ENCODE measurements at regions not wholly inside any gene's neighbourhood (a gene's known extent, or its start where the extent isn't known, plus 50 kb on each side); places are given as distances from the start of the nearest gene placed in this dataset.
"Not testable (repeated sequence)": the region's sequence is repeated elsewhere in the genome, so short reads cannot be mapped to it uniquely, and the experiment has no call there.

GRCh38 chr4:31499216-31499615 is 779.0 kb downstream of the PCDH7 start:
- not testable (repeated sequence) for H3K4me3 ChIP-seq (ENCODE audit: low read depth in 1 of 2, low read length in 2 of 2); H3K27ac ChIP-seq (ENCODE audit: low read depth in 2 of 2, low read length in 1 of 2); H3K36me3 ChIP-seq (ENCODE audit: control insufficient read depth in 2 of 2, insufficient read depth in 2 of 2, low read length in 1 of 2); H3K9me3 ChIP-seq (ENCODE audit: control insufficient read depth in 2 of 2, insufficient read depth in 1 of 2, low read depth in 1 of 2, low read length in 1 of 2); H3K4me1 ChIP-seq (ENCODE audit: control insufficient read depth in 2 of 2, insufficient read depth in 2 of 2, low read length in 1 of 2); H3K27me3 ChIP-seq (ENCODE audit: control insufficient read depth in 1 of 2, insufficient read depth in 2 of 2, low read length in 2 of 2)
- 79 to 83% methylated on average over 3 of the region's 3 CpGs for WGBS, 2 donors

- H3K9me3 ChIP-seq (ENCODE audit: control insufficient read depth in 2 of 2, insufficient read depth in 1 of 2, low read depth in 1 of 2, low read length in 1 of 2): no peaks in the 10 kb centered on the region
- no peak overlapping the region for H3K27ac ChIP-seq (ENCODE audit: low read depth in 2 of 2, low read length in 1 of 2)
- H3K36me3 ChIP-seq (ENCODE audit: control insufficient read depth in 2 of 2, insufficient read depth in 2 of 2, low read length in 1 of 2): no peaks in the 10 kb centered on the region
- no peaks in the 10 kb centered on the region for H3K27me3 ChIP-seq (ENCODE audit: control insufficient read depth in 1 of 2, insufficient read depth in 2 of 2, low read length in 2 of 2)
- H3K4me3 ChIP-seq (ENCODE audit: low read depth in 1 of 2, low read length in 2 of 2): no peak overlapping the region
- 57 to 63% methylated on average over 1 of the region's 1 CpG for WGBS, 2 donors
- no peaks in the 10 kb centered on the region for H3K4me1 ChIP-seq (ENCODE audit: control insufficient read depth in 2 of 2, insufficient read depth in 2 of 2, low read length in 1 of 2)
Observed at GRCh38 chr4:31516520-31516919, 796.4 kb downstream of the PCDH7 start.

DNA sequence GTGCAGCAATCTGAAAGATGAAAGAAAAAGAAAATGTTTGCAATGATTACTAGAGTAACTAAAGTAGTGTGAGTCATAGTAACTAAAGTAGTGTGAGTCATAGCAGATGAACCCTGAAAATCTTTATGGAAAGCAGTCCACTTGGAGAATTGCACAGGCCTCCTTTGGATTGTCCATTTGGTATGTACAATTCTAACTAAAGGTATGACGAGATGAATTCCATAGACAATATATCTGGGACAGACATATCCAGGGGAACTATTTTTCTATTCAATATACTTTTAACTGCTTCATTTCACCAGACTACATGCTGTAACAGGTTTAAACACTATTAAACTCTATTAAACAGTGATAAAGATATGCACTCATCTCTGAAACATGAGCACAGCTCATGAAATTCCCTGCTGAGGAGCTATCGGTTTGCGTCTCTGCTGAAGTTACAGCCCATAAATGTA is 798.7 kb downstream of the PCDH7 start:
- Histone ChIP-seq H3K4me3 (ENCODE audit: low read depth in 1 of 2, low read length in 2 of 2) (no peak overlapping the region), H3K27ac (ENCODE audit: low read depth in 2 of 2, low read length in 1 of 2) (no peak overlapping the region), H3K36me3 (ENCODE audit: control insufficient read depth in 2 of 2, insufficient read depth in 2 of 2, low read length in 1 of 2) (no peaks in the 10 kb centered on the region), H3K9me3 (ENCODE audit: control insufficient read depth in 2 of 2, insufficient read depth in 1 of 2, low read depth in 1 of 2, low read length in 1 of 2) (no peaks in the 10 kb centered on the region), H3K27me3 (ENCODE audit: control insufficient read depth in 1 of 2, insufficient read depth in 2 of 2, low read length in 2 of 2) (no peaks in the 10 kb centered on the region), H3K4me1 (ENCODE audit: control insufficient read depth in 2 of 2, insufficient read depth in 2 of 2, low read length in 1 of 2) (no peaks in the 10 kb centered on the region)
- 54% methylated on average over 3 of the region's 3 CpGs for WGBS, 2 donors

DNA sequence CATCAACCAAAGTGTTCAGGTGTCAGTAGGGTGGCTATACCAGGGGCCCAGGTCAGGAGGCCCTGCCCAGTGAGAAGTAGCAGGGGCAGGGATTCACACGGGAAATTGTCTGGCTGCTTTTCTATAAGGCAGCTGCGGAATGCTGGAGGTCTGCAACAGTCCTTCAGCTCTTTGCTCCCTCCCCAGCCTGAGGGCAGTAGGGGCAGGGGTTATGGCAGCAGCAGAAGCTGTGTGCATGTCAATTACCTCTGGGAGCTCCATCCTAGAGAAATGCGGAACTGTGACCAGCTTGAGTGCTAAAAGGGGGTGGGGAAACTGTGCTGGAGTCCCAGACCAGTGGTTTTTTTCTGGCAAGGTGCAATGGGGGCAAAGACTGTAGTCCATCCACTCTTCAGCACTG is 810.4 kb downstream of the PCDH7 start:
- WGBS, 2 donors: 80 to 85% methylated on average over 3 of the region's 3 CpGs
- H3K4me1 ChIP-seq (ENCODE audit: control insufficient read depth in 2 of 2, insufficient read depth in 2 of 2, low read length in 1 of 2): no peaks in the 10 kb centered on the region
- peaks cover 0 to 3% of the 10 kb centered on the region in 2 donors for H3K9me3 ChIP-seq (ENCODE audit: control insufficient read depth in 2 of 2, insufficient read depth in 1 of 2, low read depth in 1 of 2, low read length in 1 of 2)
- no peaks in the 10 kb centered on the region for H3K36me3 ChIP-seq (ENCODE audit: control insufficient read depth in 2 of 2, insufficient read depth in 2 of 2, low read length in 1 of 2)
- no peak overlapping the region for H3K27ac ChIP-seq (ENCODE audit: low read depth in 2 of 2, low read length in 1 of 2)
- no peak overlapping the region for H3K4me3 ChIP-seq (ENCODE audit: low read depth in 1 of 2, low read length in 2 of 2)
- no peaks in the 10 kb centered on the region for H3K27me3 ChIP-seq (ENCODE audit: control insufficient read depth in 1 of 2, insufficient read depth in 2 of 2, low read length in 2 of 2)

DNA sequence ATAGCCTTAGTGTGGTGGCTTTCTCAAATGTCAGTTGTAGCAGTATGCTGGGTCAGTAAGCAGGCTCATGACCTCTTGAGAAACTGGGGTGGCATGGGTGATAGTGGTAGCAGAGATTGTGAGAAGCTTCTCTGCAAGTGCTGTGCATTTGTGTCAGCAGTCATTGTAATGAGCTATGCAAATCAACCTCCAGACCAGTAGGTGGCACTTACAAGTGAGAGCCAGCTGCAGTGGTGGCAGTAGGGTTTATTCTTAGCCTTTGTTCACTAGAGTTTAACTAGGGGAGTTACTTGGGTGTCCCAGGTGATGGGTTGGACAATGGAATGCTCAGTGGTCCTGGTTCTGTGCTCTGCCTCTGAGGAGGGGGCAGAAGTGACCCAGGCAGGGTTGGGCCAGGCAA is 818.7 kb downstream of the PCDH7 start:
- Histone ChIP-seq H3K9me3 (ENCODE audit: control insufficient read depth in 2 of 2, insufficient read depth in 1 of 2, low read depth in 1 of 2, low read length in 1 of 2) (no peaks in the 10 kb centered on the region), H3K4me1 (ENCODE audit: control insufficient read depth in 2 of 2, insufficient read depth in 2 of 2, low read length in 1 of 2) (no peaks in the 10 kb centered on the region), H3K27me3 (ENCODE audit: control insufficient read depth in 1 of 2, insufficient read depth in 2 of 2, low read length in 2 of 2) (no peaks in the 10 kb centered on the region)

GRCh38 chr4:31539284-31540069 is 819.3 kb downstream of the PCDH7 start:
- no peaks in the 10 kb centered on the region for H3K36me3 ChIP-seq (ENCODE audit: control insufficient read depth in 2 of 2, insufficient read depth in 2 of 2, low read length in 1 of 2)
- no peaks in the 10 kb centered on the region for H3K27me3 ChIP-seq (ENCODE audit: control insufficient read depth in 1 of 2, insufficient read depth in 2 of 2, low read length in 2 of 2)
- no peaks in the 10 kb centered on the region for H3K4me1 ChIP-seq (ENCODE audit: control insufficient read depth in 2 of 2, insufficient read depth in 2 of 2, low read length in 1 of 2)
- no peaks in the 10 kb centered on the region for H3K9me3 ChIP-seq (ENCODE audit: control insufficient read depth in 2 of 2, insufficient read depth in 1 of 2, low read depth in 1 of 2, low read length in 1 of 2)
- H3K27ac ChIP-seq (ENCODE audit: low read depth in 2 of 2, low read length in 1 of 2): no peak overlapping the region
- no peak overlapping the region for H3K4me3 ChIP-seq (ENCODE audit: low read depth in 1 of 2, low read length in 2 of 2)

More for the DNA sequence above, 818.7 kb downstream of the PCDH7 start:
- Histone ChIP-seq H3K4me3 (ENCODE audit: low read depth in 1 of 2, low read length in 2 of 2) (no peak overlapping the region), H3K36me3 (ENCODE audit: control insufficient read depth in 2 of 2, insufficient read depth in 2 of 2, low read length in 1 of 2) (no peaks in the 10 kb centered on the region), H3K27ac (ENCODE audit: low read depth in 2 of 2, low read length in 1 of 2) (no peak overlapping the region)

- H3K36me3 ChIP-seq (ENCODE audit: control insufficient read depth in 2 of 2, insufficient read depth in 2 of 2, low read length in 1 of 2): no peaks in the 10 kb centered on the region
- no peak overlapping the region for H3K4me3 ChIP-seq (ENCODE audit: low read depth in 1 of 2, low read length in 2 of 2)
- no peaks in the 10 kb centered on the region for H3K4me1 ChIP-seq (ENCODE audit: control insufficient read depth in 2 of 2, insufficient read depth in 2 of 2, low read length in 1 of 2)
- no peaks in the 10 kb centered on the region for H3K27me3 ChIP-seq (ENCODE audit: control insufficient read depth in 1 of 2, insufficient read depth in 2 of 2, low read length in 2 of 2)
- no peak overlapping the region for H3K27ac ChIP-seq (ENCODE audit: low read depth in 2 of 2, low read length in 1 of 2)
- no peaks in the 10 kb centered on the region for H3K9me3 ChIP-seq (ENCODE audit: control insufficient read depth in 2 of 2, insufficient read depth in 1 of 2, low read depth in 1 of 2, low read length in 1 of 2)
Observed at GRCh38 chr4:31545330-31545729, 825.2 kb downstream of the PCDH7 start.

DNA sequence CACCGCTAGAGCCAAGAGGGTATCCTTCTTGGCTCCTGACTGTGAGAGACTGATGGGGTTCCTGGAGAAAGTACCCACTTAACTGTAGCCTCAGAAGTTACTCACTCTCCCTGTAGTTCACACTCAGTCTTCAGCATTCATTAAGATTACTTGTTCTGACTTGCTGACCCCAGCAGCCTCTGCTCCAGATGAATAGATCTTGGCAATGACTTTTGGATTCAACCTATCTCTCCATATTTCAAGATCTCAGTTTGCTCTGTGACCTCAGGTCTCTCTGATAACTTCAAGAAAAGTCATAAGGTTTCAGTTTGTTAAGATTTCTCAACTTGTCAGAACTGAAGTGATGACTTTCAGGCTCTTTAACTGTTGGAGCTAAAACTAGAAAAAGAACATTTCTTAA is 825.6 kb downstream of the PCDH7 start:
- no peaks in the 10 kb centered on the region for H3K9me3 ChIP-seq (ENCODE audit: control insufficient read depth in 2 of 2, insufficient read depth in 1 of 2, low read depth in 1 of 2, low read length in 1 of 2)
- no peaks in the 10 kb centered on the region for H3K27me3 ChIP-seq (ENCODE audit: control insufficient read depth in 1 of 2, insufficient read depth in 2 of 2, low read length in 2 of 2)
- WGBS, 2 donors: 71 to 76% methylated on average over 1 of the region's 1 CpG
- H3K4me3 ChIP-seq (ENCODE audit: low read depth in 1 of 2, low read length in 2 of 2): no peak overlapping the region
- H3K36me3 ChIP-seq (ENCODE audit: control insufficient read depth in 2 of 2, insufficient read depth in 2 of 2, low read length in 1 of 2): no peaks in the 10 kb centered on the region
- H3K4me1 ChIP-seq (ENCODE audit: control insufficient read depth in 2 of 2, insufficient read depth in 2 of 2, low read length in 1 of 2): no peaks in the 10 kb centered on the region
- no peak overlapping the region for H3K27ac ChIP-seq (ENCODE audit: low read depth in 2 of 2, low read length in 1 of 2)

DNA sequence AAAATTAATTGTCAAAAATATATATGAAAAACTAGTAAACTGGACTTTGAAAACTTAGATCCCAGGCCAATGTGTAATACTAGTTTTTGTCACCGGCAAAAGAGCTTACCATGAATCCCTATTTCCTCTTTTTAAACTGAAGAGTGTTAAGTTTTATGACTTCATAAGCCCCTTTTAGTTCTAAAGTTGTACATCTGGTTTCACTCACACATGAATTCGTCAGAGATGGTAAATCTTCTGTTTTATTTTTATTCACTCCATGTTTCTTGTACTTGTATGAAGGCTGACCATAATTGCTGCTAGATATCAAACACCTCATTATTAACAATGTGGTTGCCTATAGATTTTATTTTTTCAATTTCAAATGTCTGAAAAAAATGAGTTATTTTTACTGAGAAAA is 827.9 kb downstream of the PCDH7 start:
- WGBS, 2 donors: 66 to 71% methylated on average over 2 of the region's 2 CpGs
- Histone ChIP-seq H3K4me3 (ENCODE audit: low read depth in 1 of 2, low read length in 2 of 2) (no peak overlapping the region), H3K27me3 (ENCODE audit: control insufficient read depth in 1 of 2, insufficient read depth in 2 of 2, low read length in 2 of 2) (no peaks in the 10 kb centered on the region), H3K27ac (ENCODE audit: low read depth in 2 of 2, low read length in 1 of 2) (no peak overlapping the region), H3K9me3 (ENCODE audit: control insufficient read depth in 2 of 2, insufficient read depth in 1 of 2, low read depth in 1 of 2, low read length in 1 of 2) (no peaks in the 10 kb centered on the region), H3K4me1 (ENCODE audit: control insufficient read depth in 2 of 2, insufficient read depth in 2 of 2, low read length in 1 of 2) (no peaks in the 10 kb centered on the region), H3K36me3 (ENCODE audit: control insufficient read depth in 2 of 2, insufficient read depth in 2 of 2, low read length in 1 of 2) (no peaks in the 10 kb centered on the region)

- WGBS, 2 donors: 32 to 40% methylated on average over 2 of the region's 2 CpGs
- Histone ChIP-seq H3K9me3 (ENCODE audit: control insufficient read depth in 2 of 2, insufficient read depth in 1 of 2, low read depth in 1 of 2, low read length in 1 of 2) (no peaks in the 10 kb centered on the region), H3K27me3 (ENCODE audit: control insufficient read depth in 1 of 2, insufficient read depth in 2 of 2, low read length in 2 of 2) (no peaks in the 10 kb centered on the region), H3K36me3 (ENCODE audit: control insufficient read depth in 2 of 2, insufficient read depth in 2 of 2, low read length in 1 of 2) (no peaks in the 10 kb centered on the region), H3K4me1 (ENCODE audit: control insufficient read depth in 2 of 2, insufficient read depth in 2 of 2, low read length in 1 of 2) (no peaks in the 10 kb centered on the region), H3K27ac (ENCODE audit: low read depth in 2 of 2, low read length in 1 of 2) (no peak overlapping the region), H3K4me3 (ENCODE audit: low read depth in 1 of 2, low read length in 2 of 2) (no peak overlapping the region)
Observed at GRCh38 chr4:31548823-31549222, 828.7 kb downstream of the PCDH7 start.

All from esophagus (tissue), 2 donors.